ENCODE measurements at regions not wholly inside any gene's neighbourhood (a gene's known extent, or its start where the extent isn't known, plus 50 kb on each side); places are given as distances from the start of the nearest gene placed in this dataset.

DNA sequence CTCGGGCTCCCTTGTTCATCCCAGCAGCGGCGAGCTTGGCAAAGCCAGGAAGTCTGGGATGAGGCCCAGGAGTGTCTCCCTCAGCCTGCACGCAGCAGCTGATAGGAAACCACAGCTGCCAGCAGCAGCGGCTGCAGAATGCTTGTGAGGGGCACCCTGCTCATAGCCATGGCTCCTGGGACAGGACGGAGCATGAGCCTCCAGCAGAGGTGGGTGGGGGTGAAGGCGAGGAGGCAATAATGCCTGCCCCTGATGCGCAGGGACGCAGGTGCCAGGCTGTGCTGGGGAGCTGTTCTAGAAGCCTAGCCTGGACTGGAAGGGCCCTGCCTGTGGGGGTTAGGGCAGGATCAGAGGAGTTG lies 157.9 kb downstream of the CD83 start:
- Mint-ChIP-seq H3K4me1 (peaks cover 27% of the 10 kb centered on the region), H3K27me3 (ENCODE audit: low read depth) (peaks cover 16% of the 10 kb centered on the region), H3K4me3 (no peak overlapping the region), H3K27ac (no peak overlapping the region), H3K36me3 (no peaks in the 10 kb centered on the region), H3K9me3 (peaks cover 18% of the 10 kb centered on the region)
- TF ChIP-seq, protein P1, sequence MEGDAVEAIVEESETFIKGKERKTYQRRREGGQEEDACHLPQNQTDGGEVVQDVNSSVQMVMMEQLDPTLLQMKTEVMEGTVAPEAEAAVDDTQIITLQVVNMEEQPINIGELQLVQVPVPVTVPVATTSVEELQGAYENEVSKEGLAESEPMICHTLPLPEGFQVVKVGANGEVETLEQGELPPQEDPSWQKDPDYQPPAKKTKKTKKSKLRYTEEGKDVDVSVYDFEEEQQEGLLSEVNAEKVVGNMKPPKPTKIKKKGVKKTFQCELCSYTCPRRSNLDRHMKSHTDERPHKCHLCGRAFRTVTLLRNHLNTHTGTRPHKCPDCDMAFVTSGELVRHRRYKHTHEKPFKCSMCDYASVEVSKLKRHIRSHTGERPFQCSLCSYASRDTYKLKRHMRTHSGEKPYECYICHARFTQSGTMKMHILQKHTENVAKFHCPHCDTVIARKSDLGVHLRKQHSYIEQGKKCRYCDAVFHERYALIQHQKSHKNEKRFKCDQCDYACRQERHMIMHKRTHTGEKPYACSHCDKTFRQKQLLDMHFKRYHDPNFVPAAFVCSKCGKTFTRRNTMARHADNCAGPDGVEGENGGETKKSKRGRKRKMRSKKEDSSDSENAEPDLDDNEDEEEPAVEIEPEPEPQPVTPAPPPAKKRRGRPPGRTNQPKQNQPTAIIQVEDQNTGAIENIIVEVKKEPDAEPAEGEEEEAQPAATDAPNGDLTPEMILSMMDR (IDR thresholded peaks at IDR 0.05; ENCODE audit: unreplicated experiment), result no peak
- no peak for DNase-seq (ENCODE audit: low spot score in 2 of 2, unreplicated experiment in 2 of 2)

DNA sequence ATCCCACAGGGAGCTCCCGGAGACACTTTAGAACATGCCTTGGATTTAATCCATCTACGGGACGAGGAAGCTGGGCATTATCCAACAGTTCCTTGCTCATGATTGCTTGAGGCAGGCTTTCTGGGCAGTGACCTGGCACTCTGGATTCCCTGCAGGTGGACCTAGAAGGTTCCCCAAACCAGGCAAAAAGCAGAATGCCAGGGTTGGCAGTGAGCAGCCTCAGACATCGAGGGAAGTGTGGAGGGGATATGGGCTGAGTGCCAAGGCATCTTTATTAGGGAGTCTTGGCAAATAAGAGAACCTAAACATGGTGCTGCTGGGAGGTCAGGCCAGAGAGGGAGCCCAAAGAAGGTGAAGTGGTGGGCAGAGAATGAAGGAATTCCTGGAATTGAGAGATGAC lies 158.5 kb downstream of the CD83 start:
- no peak for DNase-seq (ENCODE audit: low spot score in 2 of 2, unreplicated experiment in 2 of 2)
- TF ChIP-seq, protein P1 (IDR thresholded peaks at IDR 0.05; ENCODE audit: unreplicated experiment), result no peak
- H3K4me1 Mint-ChIP-seq, result peaks cover 27% of the 10 kb centered on the region

DNA sequence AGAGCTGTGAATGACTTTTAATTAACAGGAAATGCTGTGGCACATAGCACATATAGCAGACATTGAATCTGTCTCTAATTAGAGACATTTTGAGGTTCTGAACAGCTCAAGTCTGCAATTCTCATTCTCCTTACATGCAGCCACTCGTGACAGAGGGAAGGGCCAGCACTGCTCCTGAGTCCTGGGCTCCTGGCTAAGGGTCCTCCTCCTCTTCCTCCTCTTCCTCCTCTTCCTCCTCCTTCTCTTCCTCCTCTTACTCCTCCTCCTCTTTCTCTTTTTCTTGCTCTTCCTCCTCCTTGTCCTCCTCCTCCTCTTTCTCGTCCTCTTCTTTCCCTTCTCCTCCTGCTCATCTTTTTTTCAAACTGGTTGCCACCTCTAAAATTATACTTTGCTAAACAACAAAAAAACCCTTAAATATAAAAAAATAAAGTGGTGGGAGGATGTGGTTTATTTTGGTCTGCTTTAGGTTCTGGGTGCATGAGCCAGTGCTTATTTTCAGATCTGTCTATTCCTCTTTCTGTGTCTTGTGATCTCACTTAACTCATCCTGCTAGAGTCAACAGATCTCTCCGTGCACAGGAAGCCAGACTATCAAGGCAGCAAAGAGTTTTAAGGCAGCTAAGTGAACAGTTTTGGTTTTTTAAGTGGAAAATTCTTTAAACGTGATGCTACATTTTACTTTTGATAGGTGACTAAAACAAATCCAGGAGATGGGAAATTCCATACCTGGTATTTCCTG lies 159.3 kb downstream of the CD83 start:
- peaks cover 18% of the 10 kb centered on the region for H3K27me3 Mint-ChIP-seq (ENCODE audit: low read depth)
- H3K4me1 Mint-ChIP-seq, result peaks cover 29% of the 10 kb centered on the region
- no peak for DNase-seq (ENCODE audit: low spot score in 2 of 2, unreplicated experiment in 2 of 2)
- H3K4me3 Mint-ChIP-seq, result no peak overlapping the region
- H3K27ac Mint-ChIP-seq, result no peak overlapping the region
- TF ChIP-seq, protein P1 (IDR thresholded peaks at IDR 0.05; ENCODE audit: unreplicated experiment), result no peak
- H3K9me3 Mint-ChIP-seq, result peaks cover 20% of the 10 kb centered on the region
- H3K36me3 Mint-ChIP-seq, result no peaks in the 10 kb centered on the region

More for the DNA sequence above, 158.5 kb downstream of the CD83 start:
- H3K36me3 Mint-ChIP-seq, result no peaks in the 10 kb centered on the region
- H3K9me3 Mint-ChIP-seq, result peaks cover 20% of the 10 kb centered on the region
- H3K4me3 Mint-ChIP-seq, result no peak overlapping the region
- H3K27ac Mint-ChIP-seq, result no peak overlapping the region
- H3K27me3 Mint-ChIP-seq (ENCODE audit: low read depth), result peaks cover 16% of the 10 kb centered on the region

DNA sequence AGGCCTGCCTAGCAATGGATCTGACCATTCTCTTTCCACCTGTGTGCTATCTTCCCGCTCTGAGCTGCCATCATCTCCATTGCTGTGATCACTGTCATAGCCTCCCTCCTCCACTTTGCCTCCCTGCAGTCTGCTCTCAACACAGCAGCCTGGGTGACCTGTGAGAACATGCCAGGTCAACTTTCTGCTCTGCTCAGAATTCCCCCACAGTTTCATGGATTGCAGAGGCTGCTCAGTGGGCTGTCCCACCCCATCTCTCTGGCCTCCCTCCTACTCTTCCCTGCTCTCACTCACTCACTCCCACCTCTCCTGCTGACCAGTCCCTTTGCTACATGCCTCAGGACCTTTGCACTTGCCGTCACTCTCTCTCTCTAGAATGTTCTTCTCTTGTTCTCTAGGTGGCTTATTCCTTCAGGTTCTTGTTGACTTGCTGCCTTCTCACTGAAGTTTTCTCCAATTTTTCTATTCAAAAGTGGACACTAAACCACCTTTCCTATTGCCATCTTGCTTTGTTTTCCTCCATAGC lies 159.9 kb downstream of the CD83 start:
- Mint-ChIP-seq H3K27ac (no peak overlapping the region), H3K4me3 (no peak overlapping the region), H3K36me3 (no peaks in the 10 kb centered on the region), H3K27me3 (ENCODE audit: low read depth) (peaks cover 18% of the 10 kb centered on the region), H3K9me3 (peaks cover 15% of the 10 kb centered on the region), H3K4me1 (peaks cover 34% of the 10 kb centered on the region)
- DNase-seq (ENCODE audit: low spot score in 2 of 2, unreplicated experiment in 2 of 2), result no peak
- TF ChIP-seq, protein P1 (IDR thresholded peaks at IDR 0.05; ENCODE audit: unreplicated experiment), result no peak

DNA sequence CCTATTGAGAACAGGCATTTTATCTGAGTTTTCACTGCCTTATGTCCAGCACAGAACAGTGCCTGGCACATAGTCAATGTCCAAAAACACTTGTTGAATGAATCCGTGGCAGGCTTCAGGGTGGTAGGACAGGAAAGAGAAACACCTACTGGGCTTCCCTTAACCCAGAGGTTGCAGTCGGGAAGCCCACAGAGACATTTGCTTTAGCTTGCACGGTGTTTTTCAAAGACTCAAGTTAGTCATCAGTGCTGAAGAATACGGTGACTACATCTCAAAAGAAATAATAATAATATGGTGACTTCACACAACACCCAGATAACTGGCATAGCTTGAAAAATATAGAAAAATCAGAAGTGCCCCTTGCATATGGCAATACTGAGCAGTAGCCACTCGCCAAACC lies 160.4 kb downstream of the CD83 start:
- Mint-ChIP-seq H3K36me3 (no peaks in the 10 kb centered on the region), H3K9me3 (peaks cover 12% of the 10 kb centered on the region), H3K4me1 (peaks cover 39% of the 10 kb centered on the region), H3K4me3 (no peak overlapping the region), H3K27ac (no peak overlapping the region), H3K27me3 (ENCODE audit: low read depth) (peaks cover 17% of the 10 kb centered on the region)
- DNase-seq (ENCODE audit: low spot score in 2 of 2, unreplicated experiment in 2 of 2), result no peak
- TF ChIP-seq, protein P1 (IDR thresholded peaks at IDR 0.05; ENCODE audit: unreplicated experiment), result no peak
